ENCODE measurements at regions not wholly inside any gene's neighbourhood (a gene's known extent, or its start where the extent isn't known, plus 50 kb on each side); places are given as distances from the start of the nearest gene placed in this dataset.

DNA sequence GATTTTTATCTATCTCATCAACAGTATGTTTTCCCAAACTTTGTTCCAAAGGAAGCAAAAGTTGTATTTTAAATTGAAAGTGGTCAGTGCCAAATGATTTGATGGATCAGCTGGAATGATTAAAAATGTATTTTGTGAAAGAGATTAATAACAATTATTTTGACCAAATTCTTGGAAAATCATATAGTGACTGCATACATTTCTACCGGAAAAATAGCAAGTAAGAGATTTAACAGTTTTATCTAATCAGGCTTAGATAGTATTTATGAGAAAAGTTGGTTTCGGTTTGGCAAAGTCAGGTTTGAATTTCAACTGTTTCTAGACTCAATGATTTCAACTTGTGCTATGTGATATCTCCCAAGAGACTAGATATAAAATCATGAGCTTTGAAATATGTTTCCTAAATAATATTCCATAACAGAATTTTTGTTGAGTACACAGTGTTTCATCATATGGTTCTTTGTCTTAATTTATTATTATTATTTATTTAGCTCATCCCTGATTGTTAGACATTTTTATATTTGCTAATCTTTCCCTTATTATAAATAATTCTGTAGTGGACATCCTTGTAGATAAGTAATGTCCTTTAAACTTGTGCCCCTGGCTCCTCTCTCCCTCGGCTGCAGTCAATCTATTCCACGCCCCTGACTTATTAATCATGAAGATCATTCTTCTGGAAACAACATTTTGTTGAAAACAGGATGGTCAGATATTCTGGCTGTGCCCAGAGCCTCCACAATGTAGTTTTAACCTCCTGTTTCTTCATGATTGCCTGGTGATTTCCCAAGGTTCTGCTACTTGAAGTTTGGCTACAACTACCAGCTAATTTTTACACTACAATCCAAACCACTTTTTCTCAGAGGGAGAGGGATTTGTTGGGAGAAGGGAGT, 520.7 kb upstream of the TCF4 start:
- Histone ChIP-seq H3K27ac (ENCODE audit: low read depth, low read length) (no peak overlapping the region), H3K9me3 (ENCODE audit: control insufficient read depth, insufficient read depth, low read length) (no peaks in the 10 kb centered on the region), H3K27me3 (ENCODE audit: control insufficient read depth, insufficient read depth, low read length) (no peaks in the 10 kb centered on the region), H3K4me3 (ENCODE audit: low read depth, low read length) (no peak overlapping the region)
- CTCF ChIA-PET: no interaction called here
- TF ChIP-seq, protein P1, sequence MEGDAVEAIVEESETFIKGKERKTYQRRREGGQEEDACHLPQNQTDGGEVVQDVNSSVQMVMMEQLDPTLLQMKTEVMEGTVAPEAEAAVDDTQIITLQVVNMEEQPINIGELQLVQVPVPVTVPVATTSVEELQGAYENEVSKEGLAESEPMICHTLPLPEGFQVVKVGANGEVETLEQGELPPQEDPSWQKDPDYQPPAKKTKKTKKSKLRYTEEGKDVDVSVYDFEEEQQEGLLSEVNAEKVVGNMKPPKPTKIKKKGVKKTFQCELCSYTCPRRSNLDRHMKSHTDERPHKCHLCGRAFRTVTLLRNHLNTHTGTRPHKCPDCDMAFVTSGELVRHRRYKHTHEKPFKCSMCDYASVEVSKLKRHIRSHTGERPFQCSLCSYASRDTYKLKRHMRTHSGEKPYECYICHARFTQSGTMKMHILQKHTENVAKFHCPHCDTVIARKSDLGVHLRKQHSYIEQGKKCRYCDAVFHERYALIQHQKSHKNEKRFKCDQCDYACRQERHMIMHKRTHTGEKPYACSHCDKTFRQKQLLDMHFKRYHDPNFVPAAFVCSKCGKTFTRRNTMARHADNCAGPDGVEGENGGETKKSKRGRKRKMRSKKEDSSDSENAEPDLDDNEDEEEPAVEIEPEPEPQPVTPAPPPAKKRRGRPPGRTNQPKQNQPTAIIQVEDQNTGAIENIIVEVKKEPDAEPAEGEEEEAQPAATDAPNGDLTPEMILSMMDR (IDR thresholded peaks at IDR 0.05; ENCODE audit: low read depth, low read length): no peak
- no peak for DNase-seq (ENCODE audit: low read depth, low spot score)
- POLR2A ChIA-PET: no interaction called here

DNA sequence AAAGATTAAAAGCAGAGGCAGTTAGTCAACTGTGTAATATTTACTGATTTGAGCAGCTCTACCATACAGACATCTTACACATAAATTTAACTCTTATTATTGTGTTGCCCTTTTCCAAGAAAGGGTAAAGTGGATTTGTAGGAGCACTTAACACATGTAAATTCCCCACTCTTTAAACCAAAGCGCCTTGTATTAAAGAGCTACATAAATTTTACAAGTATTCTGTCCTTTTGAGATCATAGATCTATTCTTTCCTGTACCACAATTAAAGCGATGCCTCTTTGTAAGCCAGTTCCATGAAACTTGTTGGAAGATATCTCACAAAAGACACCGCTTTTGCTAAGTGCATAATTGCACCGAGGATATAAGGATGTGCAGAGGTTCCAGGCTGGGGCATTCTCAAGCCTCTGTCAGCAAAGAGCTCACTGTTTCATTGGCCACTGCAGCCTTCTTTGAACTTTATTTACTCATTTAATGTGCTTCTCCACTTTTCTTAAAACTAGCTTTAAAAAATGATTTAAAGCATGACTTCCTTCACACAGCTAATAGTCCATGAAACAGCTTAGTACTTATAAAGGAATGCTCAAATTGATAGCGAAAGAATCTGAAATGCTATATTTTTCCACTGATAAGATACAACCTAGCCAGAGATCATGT, 520.0 kb upstream of the TCF4 start:
- POLR2A ChIA-PET: no interaction called here
- CTCF ChIA-PET: no interaction called here
- Histone ChIP-seq H3K27me3 (ENCODE audit: control insufficient read depth, insufficient read depth, low read length) (no peaks in the 10 kb centered on the region), H3K9me3 (ENCODE audit: control insufficient read depth, insufficient read depth, low read length) (no peaks in the 10 kb centered on the region), H3K4me3 (ENCODE audit: low read depth, low read length) (no peak overlapping the region), H3K27ac (ENCODE audit: low read depth, low read length) (no peak overlapping the region)
- no peak for DNase-seq (ENCODE audit: low read depth, low spot score)
- TF ChIP-seq, protein P1 (IDR thresholded peaks at IDR 0.05; ENCODE audit: low read depth, low read length): no peak

DNA sequence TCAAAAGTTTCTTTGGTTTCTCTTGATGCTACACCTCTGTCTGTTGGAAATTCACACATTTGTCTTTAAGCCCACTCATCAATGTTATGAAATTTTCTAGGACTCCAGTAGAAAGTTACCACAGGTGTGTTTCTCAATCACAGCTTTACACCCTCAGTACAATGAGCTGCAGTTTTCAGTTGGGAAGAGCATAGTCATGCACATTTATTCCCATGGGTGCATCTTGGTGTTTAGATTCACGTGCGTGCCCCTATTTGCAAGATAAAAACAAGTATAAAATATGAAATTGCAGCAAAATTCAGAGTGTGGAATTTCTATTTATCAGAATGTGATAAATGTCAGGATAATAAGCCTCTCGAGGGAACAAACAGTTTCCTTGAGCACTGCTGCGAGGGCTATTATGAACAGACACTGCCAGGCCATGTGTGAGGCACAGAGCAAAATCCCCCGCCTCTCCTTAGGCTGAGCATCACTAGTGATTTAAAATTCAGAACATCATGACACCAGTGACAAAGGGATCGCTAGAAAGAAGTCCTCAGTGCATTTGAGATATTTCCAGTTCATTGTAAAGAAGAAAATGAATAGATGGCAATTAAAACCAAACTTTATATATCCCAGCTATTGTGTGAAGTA, 512.2 kb upstream of the TCF4 start:
- ChIA-PET CTCF (interaction anchor here (0.6 kb wide), 1 partner anchor 65 kb away, joined by 3 read pairs; no protein-coding TSS in a partner anchor), POLR2A (no interaction called here)
- no peak for DNase-seq (ENCODE audit: low read depth, low spot score)
- H3K27me3 ChIP-seq (ENCODE audit: control insufficient read depth, insufficient read depth, low read length): no peaks in the 10 kb centered on the region
- no peak overlapping the region for H3K27ac ChIP-seq (ENCODE audit: low read depth, low read length)
- no peaks in the 10 kb centered on the region for H3K9me3 ChIP-seq (ENCODE audit: control insufficient read depth, insufficient read depth, low read length)
- TF ChIP-seq, protein P1 (IDR thresholded peaks at IDR 0.05; ENCODE audit: low read depth, low read length): no peak
- no peak overlapping the region for H3K4me3 ChIP-seq (ENCODE audit: low read depth, low read length)

DNA sequence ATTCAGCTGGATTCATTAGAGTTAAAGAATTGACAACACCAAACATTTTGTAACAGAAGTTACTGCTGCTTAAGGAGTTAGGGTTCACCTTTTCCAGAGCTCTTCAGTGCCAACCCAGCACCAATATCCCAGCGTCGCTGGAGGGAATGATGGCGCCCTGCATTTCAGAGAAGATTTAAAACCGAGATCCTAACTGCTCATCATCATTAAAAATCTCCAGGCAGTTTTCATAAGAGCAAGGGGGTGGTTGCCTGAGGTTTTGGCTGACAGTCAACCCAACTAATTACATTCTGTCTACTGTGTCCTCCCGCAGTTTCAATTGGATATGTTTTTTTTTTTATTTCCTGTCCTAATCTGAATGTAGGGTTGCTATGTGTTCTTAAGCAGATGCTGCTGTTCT, 509.6 kb upstream of the TCF4 start:
- Histone ChIP-seq H3K4me3 (ENCODE audit: low read depth, low read length) (no peak overlapping the region), H3K27ac (ENCODE audit: low read depth, low read length) (no peak overlapping the region), H3K9me3 (ENCODE audit: control insufficient read depth, insufficient read depth, low read length) (no peaks in the 10 kb centered on the region), H3K27me3 (ENCODE audit: control insufficient read depth, insufficient read depth, low read length) (no peaks in the 10 kb centered on the region)
- TF ChIP-seq, protein P1 (IDR thresholded peaks at IDR 0.05; ENCODE audit: low read depth, low read length): no peak
- ChIA-PET POLR2A (no interaction called here), CTCF (no interaction called here)
- no peak for DNase-seq (ENCODE audit: low read depth, low spot score)

DNA sequence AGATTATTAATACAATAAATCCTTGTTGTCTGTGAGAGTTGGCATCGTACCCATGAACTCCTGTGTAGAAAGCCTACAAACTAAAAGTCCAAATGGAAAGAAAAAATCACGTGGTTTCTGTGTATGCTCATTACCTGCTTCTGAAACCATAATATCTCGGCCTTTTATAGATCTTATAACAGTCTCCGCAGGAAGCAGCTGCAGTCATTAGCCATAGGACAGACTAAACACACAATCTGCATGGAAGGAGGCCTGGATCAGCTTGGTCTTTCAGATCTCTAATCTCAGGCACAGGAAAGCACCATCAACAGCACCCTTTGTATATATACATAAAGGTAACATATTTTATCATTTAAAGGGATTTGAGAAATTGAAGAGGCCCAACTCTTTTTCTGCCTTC, 508.9 kb upstream of the TCF4 start:
- TF ChIP-seq, protein P1 (IDR thresholded peaks at IDR 0.05; ENCODE audit: low read depth, low read length): no peak
- Histone ChIP-seq H3K9me3 (ENCODE audit: control insufficient read depth, insufficient read depth, low read length) (no peaks in the 10 kb centered on the region), H3K27me3 (ENCODE audit: control insufficient read depth, insufficient read depth, low read length) (no peaks in the 10 kb centered on the region), H3K4me3 (ENCODE audit: low read depth, low read length) (no peak overlapping the region), H3K27ac (ENCODE audit: low read depth, low read length) (no peak overlapping the region)
- DNase-seq (ENCODE audit: low read depth, low spot score): no peak
- ChIA-PET CTCF (no interaction called here), POLR2A (no interaction called here)

All from AG04450 (cell line).